ENCODE measurements at regions not wholly inside any gene's neighbourhood (a gene's known extent, or its start where the extent isn't known, plus 50 kb on each side); places are given as distances from the start of the nearest gene placed in this dataset.

GRCh38 chr21:41653954-41654491 is 112.8 kb downstream of the RIPK4 start:
- no peak for TF ChIP-seq CTCF (conservative IDR thresholded peaks at IDR 0.05 in 1 of 2, IDR thresholded peaks at IDR 0.05 in 1 of 2; ENCODE audit: low read depth in 1 of 2, low read length in 2 of 2)
- TF ChIP-seq EZH2 (IDR thresholded peaks at IDR 0.05; ENCODE audit: low read length, missing control alignments), result no peak

All from fibroblast of lung (primary cell).